GM23338 (cell line): ENCODE measurements at regions not wholly inside any gene's neighbourhood (a gene's known extent, or its start where the extent isn't known, plus 50 kb on each side); places are given as distances from the start of the nearest gene placed in this dataset.

Source experiments
- POLR2AphosphoS5 ChIP-seq: IDR thresholded peaks from 2 replicates; pipeline ENCODE4 v1.6.1; 2016; ENCODE audit warnings: antibody characterized with exemption, low read depth
- TF ChIP-seq, protein P1 (sequence below), 2 experiments: fragments of 200-600 bp in 1 of 2; sonication (generic) in 1 of 2; conservative IDR thresholded peaks; 2 replicates each; pipeline versions ENCODE4 v1.5.1 to v1.6.1; 2016 to 2017; ENCODE audit warnings: antibody characterized with exemption in 2 of 2, low read depth in 2 of 2, mild to moderate bottlenecking in 2 of 2, moderate library complexity in 1 of 2

- TF ChIP-seq, protein P1, sequence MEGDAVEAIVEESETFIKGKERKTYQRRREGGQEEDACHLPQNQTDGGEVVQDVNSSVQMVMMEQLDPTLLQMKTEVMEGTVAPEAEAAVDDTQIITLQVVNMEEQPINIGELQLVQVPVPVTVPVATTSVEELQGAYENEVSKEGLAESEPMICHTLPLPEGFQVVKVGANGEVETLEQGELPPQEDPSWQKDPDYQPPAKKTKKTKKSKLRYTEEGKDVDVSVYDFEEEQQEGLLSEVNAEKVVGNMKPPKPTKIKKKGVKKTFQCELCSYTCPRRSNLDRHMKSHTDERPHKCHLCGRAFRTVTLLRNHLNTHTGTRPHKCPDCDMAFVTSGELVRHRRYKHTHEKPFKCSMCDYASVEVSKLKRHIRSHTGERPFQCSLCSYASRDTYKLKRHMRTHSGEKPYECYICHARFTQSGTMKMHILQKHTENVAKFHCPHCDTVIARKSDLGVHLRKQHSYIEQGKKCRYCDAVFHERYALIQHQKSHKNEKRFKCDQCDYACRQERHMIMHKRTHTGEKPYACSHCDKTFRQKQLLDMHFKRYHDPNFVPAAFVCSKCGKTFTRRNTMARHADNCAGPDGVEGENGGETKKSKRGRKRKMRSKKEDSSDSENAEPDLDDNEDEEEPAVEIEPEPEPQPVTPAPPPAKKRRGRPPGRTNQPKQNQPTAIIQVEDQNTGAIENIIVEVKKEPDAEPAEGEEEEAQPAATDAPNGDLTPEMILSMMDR (conservative IDR thresholded peaks at IDR 0.05; ENCODE audit: low read depth in 2 of 2): no peak
- TF ChIP-seq POLR2AphosphoS5: no peak
Observed at GRCh38 chr9:71213633-71214032, 92.2 kb upstream of the TRPM3 start.
